Neural progenitor cell (in vitro differentiated cells): ENCODE measurements at regions not wholly inside any gene's neighbourhood (a gene's known extent, or its start where the extent isn't known, plus 50 kb on each side); places are given as distances from the start of the nearest gene placed in this dataset.

Experiments used
- EZH2 ChIP-seq: fragments of 200-600 bp; sonication (generic); IDR thresholded peaks from 2 replicates; pipeline ENCODE4 v1.6.1; 2017; ENCODE audit warnings: antibody characterized with exemption, mild to moderate bottlenecking, moderate library complexity
- TF ChIP-seq, protein P1 (sequence below): fragments of 200-600 bp; sonication (generic); IDR thresholded peaks from 2 replicates; pipeline ENCODE4 v1.5.1; 2017; ENCODE audit warnings: antibody characterized with exemption, mild to moderate bottlenecking

DNA sequence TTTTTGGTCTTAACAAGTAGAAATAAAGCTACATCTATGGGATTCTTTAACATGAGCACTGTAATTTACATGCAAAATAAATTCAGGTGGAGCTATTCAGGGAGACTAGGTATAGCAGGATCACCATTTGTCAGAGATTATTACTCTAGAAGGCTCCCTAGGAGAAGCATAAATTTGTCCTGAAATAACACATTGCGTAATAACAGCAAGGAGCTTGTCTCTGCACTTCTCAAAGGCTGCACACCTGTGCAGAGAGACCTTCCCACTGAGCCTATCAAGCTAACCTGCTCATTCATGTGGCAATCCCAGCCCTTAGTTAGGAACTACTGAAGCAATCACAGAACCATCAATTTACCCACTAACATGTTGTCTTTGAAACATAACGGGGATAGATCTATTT lies 437.4 kb upstream of the MC4R start:
- TF ChIP-seq, protein P1, sequence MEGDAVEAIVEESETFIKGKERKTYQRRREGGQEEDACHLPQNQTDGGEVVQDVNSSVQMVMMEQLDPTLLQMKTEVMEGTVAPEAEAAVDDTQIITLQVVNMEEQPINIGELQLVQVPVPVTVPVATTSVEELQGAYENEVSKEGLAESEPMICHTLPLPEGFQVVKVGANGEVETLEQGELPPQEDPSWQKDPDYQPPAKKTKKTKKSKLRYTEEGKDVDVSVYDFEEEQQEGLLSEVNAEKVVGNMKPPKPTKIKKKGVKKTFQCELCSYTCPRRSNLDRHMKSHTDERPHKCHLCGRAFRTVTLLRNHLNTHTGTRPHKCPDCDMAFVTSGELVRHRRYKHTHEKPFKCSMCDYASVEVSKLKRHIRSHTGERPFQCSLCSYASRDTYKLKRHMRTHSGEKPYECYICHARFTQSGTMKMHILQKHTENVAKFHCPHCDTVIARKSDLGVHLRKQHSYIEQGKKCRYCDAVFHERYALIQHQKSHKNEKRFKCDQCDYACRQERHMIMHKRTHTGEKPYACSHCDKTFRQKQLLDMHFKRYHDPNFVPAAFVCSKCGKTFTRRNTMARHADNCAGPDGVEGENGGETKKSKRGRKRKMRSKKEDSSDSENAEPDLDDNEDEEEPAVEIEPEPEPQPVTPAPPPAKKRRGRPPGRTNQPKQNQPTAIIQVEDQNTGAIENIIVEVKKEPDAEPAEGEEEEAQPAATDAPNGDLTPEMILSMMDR: no peak
- no peak for TF ChIP-seq EZH2
